Heart right ventricle (tissue), 16 donors: ENCODE measurements at regions not wholly inside any gene's neighbourhood (a gene's known extent, or its start where the extent isn't known, plus 50 kb on each side); places are given as distances from the start of the nearest gene placed in this dataset.

ENCODE experiments used
- ATAC-seq, 8 donors: fragments of 200-7000 bp; cut with Tn5 transposase; one replicate each; pipeline ENCODE4 v1.9.1; 2020; ENCODE audit warnings: mild to moderate bottlenecking in 8 of 8, moderate library complexity in 8 of 8, moderate number of reproducible peaks in 1 of 8
- DNase-seq, 2 donors: peaks; one replicate each; pipeline ENCODE4 v3.0.0-alpha.2; 2020
- H3K27ac ChIP-seq, 10 donors: fragments of 200-600 bp; sonication (generic) in 2 of 10; one replicate each; pipeline versions ENCODE4 v1.5.0 to v1.8.0; 2020 to 2022; ENCODE audit warnings: mild to moderate bottlenecking in 3 of 10
- H3K27me3 ChIP-seq, 7 donors: fragments of 200-600 bp; one replicate each; pipeline ENCODE4 v1.8.0; 2021 to 2022; ENCODE audit warnings: mild to moderate bottlenecking in 2 of 7
- H3K36me3 ChIP-seq, 9 donors: fragments of 200-600 bp; sonication (generic) in 1 of 9; one replicate each; pipeline versions ENCODE4 v1.5.0 to v1.8.0; 2020 to 2022; ENCODE audit warnings: mild to moderate bottlenecking in 2 of 9
- H3K4me1 ChIP-seq, 9 donors: fragments of 200-600 bp; sonication (generic) in 1 of 9; one replicate each; pipeline versions ENCODE4 v1.5.0 to v1.8.0; 2020 to 2022; ENCODE audit warnings: mild to moderate bottlenecking in 4 of 9
- H3K4me3 ChIP-seq, 10 donors: fragments of 200-600 bp; sonication (generic) in 2 of 10; one replicate each; pipeline versions ENCODE4 v1.5.0 to v1.8.0; 2020 to 2022; ENCODE audit warnings: mild to moderate bottlenecking in 7 of 10, moderate library complexity in 2 of 10
- H3K9me3 ChIP-seq, 11 donors: fragments of 200-600 bp in 10 of 11; sonication (generic) in 2 of 11; one replicate each; pipeline versions ENCODE4 v1.5.0 to v1.8.0; 2013 to 2022; ENCODE audit warnings: mild to moderate bottlenecking in 2 of 11, control low read depth in 1 of 11, moderate library complexity in 1 of 11
- WGBS, 2 donors: extraction: QIAGEN DNeasy Blood & Tissue Kit; methylation state at CpG; one replicate each; pipeline ENCODE4 v1.1.7; 2013; ENCODE audit warnings: inconsistent platforms in 1 of 2; 5-methylcytosine and 5-hydroxymethylcytosine counted together
- intact Hi-C, 10 donors: fragments of 100-400 bp; cut with DNase I; formaldehyde crosslinking; loops; one replicate each; pipeline versions ENCODE4 v1.11.1 to v1.14.2; 2022
- TF ChIP-seq, protein P1 (sequence below), 9 donors: fragments of 200-600 bp; sonication (generic) in 2 of 9; IDR thresholded peaks; one replicate each; pipeline versions ENCODE4 v1.5.0 to v1.8.0; 2021 to 2022; ENCODE audit warnings: antibody characterized with exemption in 9 of 9, mild to moderate bottlenecking in 5 of 9, moderate library complexity in 1 of 9
- donor health status: Arrhythmogenic right ventricular cardiomyopathy.
- donor health status: ischemic (EF 13 %, LVEDD 7.1; RV severe dilation, severe dysfunction).
- donor health status: healthy with polysubstance abuse.
- donor health status: DM: no; HTN: yes; CAD: no.
- donor health status: DM: no; HTN: no; CAD: no.
- donor health status: ischemic (EF 25% LVEDD 6.9; RV normal size, moderate dysfunction).
- donor health status: ischemic (EF 25% LVEDD 5.7; RV mildly dilated, moderate dysfunction).
- donor health status: healthy.
- donor health status: DM: yes; HTN: yes; CAD: no.
- donor health status: Ischemic cardiomyopathy.
- donor health status: ischemic (EF 35%, LVEDD 5.7; RV mildly dilated, moderate dysfunction).
- donor health status: nonischemic (EF 11% LVEDD 7.7; RV severe dilation, severe dysfunction).
- donor health status: DM: yes; HTN: yes; CAD: no.
- donor health status: PGD.
- donor health status: ischemic (EF 29% LVEDD 5.4; RV normal size, mild dysfunction).
- donor health status: nonischemic (EF 23%, LVEDD 6.1; RV moderate dilation, normal function).

DNA sequence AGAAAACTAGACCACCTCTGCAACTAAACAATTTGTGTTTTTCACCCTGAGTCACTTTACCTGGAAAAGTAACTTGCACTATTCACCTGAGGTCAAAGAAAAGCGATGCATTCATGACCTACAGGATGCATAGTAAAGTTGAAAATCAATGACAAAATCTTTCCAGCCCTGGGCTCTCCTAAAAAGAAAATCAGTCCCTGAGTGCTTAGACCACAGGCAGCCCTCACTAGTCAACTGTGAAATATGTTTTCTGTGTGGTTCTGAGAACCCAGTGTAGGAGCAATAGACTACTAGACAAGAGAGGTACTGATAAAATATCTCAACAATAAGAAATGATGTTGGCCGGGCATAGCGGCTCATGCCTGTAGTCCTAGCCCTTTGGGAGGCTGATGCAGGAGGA, 133.1 kb downstream of the TXNL1 start:
- no peak for DNase-seq
- TF ChIP-seq, protein P1, sequence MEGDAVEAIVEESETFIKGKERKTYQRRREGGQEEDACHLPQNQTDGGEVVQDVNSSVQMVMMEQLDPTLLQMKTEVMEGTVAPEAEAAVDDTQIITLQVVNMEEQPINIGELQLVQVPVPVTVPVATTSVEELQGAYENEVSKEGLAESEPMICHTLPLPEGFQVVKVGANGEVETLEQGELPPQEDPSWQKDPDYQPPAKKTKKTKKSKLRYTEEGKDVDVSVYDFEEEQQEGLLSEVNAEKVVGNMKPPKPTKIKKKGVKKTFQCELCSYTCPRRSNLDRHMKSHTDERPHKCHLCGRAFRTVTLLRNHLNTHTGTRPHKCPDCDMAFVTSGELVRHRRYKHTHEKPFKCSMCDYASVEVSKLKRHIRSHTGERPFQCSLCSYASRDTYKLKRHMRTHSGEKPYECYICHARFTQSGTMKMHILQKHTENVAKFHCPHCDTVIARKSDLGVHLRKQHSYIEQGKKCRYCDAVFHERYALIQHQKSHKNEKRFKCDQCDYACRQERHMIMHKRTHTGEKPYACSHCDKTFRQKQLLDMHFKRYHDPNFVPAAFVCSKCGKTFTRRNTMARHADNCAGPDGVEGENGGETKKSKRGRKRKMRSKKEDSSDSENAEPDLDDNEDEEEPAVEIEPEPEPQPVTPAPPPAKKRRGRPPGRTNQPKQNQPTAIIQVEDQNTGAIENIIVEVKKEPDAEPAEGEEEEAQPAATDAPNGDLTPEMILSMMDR (IDR thresholded peaks at IDR 0.05) = no peak
- intact Hi-C loops = no loop called here
- no peak for ATAC-seq
- Histone ChIP-seq H3K4me3 (no peak overlapping the region), H3K36me3 (no peaks in the 10 kb centered on the region), H3K27me3 (no peaks in the 10 kb centered on the region), H3K4me1 (peaks cover 0 to 35% (median 23%) of the 10 kb centered on the region in 9 donors), H3K9me3 (peaks cover 0 to 6% (median 0%) of the 10 kb centered on the region in 11 donors), H3K27ac (no peak overlapping the region)
- WGBS, 2 donors = 97% methylated on average over 3 of the region's 3 CpGs

GRCh38 chr18:56501896-56502295, 136.5 kb downstream of the TXNL1 start:
- TF ChIP-seq, protein P1 (IDR thresholded peaks at IDR 0.05) = no peak
- Histone ChIP-seq H3K9me3 (peaks cover 0 to 10% (median 0%) of the 10 kb centered on the region in 11 donors), H3K4me1 (peaks cover 0 to 26% (median 12%) of the 10 kb centered on the region in 9 donors), H3K4me3 (no peak overlapping the region), H3K36me3 (no peaks in the 10 kb centered on the region), H3K27me3 (no peaks in the 10 kb centered on the region), H3K27ac (peak overlapping the region in 4 of 10 donors; percentile 22 to 50 (median 31))
- ATAC-seq (peak in 5 of 8 donors; percentile 49 to 86 (median 56)), DNase-seq (peak in 1 of 2 donors; percentile 16)
- intact Hi-C loops = no loop called here
- WGBS, 2 donors = 16 to 49% methylated on average over 3 of the region's 3 CpGs

GRCh38 chr18:56495884-56496283, 142.5 kb downstream of the TXNL1 start:
- intact Hi-C loops = loop anchor here in 1 of 10 donors (10.0 kb wide), 1 partner anchor 49 kb away; no protein-coding TSS in a partner anchor
- ATAC-seq (no peak), DNase-seq (no peak)
- no peak overlapping the region for H3K4me3 ChIP-seq
- H3K27me3 ChIP-seq = no peaks in the 10 kb centered on the region
- peaks cover 0 to 19% (median 0%) of the 10 kb centered on the region in 11 donors for H3K9me3 ChIP-seq
- H3K27ac ChIP-seq = no peak overlapping the region
- no peaks in the 10 kb centered on the region for H3K36me3 ChIP-seq
- peaks cover 0 to 8% (median 0%) of the 10 kb centered on the region in 9 donors for H3K4me1 ChIP-seq
- 74 to 97% methylated on average over 3 of the region's 3 CpGs for WGBS, 2 donors
- TF ChIP-seq, protein P1 (IDR thresholded peaks at IDR 0.05) = no peak

DNA sequence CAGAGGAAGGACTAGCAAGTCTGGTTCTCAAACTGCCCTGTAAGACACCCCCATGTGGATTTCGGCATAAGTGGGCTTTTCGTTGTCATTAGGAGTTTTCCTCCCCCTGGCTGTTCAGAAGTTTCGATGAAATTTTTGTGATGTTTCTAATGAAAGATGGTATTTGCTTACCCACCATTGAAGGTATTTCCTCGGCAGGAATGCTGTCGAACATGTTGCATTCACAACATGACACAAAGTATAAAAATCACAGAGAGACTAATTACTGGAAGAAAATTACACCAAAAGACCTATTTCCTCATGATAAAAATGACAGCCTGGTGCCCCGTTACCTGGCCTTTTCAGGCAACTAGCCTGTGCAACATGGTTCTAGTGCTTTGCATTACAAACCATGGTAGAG, 144.9 kb downstream of the TXNL1 start:
- ATAC-seq (no peak), DNase-seq (no peak)
- TF ChIP-seq, protein P1 (IDR thresholded peaks at IDR 0.05) = no peak
- no peaks in the 10 kb centered on the region for H3K27me3 ChIP-seq
- H3K36me3 ChIP-seq = no peaks in the 10 kb centered on the region
- H3K9me3 ChIP-seq = peaks cover 0 to 19% (median 0%) of the 10 kb centered on the region in 11 donors
- H3K4me1 ChIP-seq = peaks cover 0 to 8% (median 0%) of the 10 kb centered on the region in 9 donors
- H3K27ac ChIP-seq = no peak overlapping the region
- intact Hi-C loops = loop anchor here in 1 of 10 donors (10.0 kb wide), 1 partner anchor 51 kb away; no protein-coding TSS in a partner anchor
- WGBS, 2 donors = 96 to 97% methylated on average over 6 of the region's 6 CpGs
- H3K4me3 ChIP-seq = no peak overlapping the region
